IgD-negative memory B cell (primary cell): ENCODE measurements at regions not wholly inside any gene's neighbourhood (a gene's known extent, or its start where the extent isn't known, plus 50 kb on each side); places are given as distances from the start of the nearest gene placed in this dataset.

Experiments used
- H3K27ac Mint-ChIP-seq, 3 donors: one replicate each; pipeline ENCODE4 v1.8.0; 2020 to 2022; ENCODE audit warnings: mild to moderate bottlenecking in 3 of 3, mixed read lengths in 3 of 3, moderate library complexity in 1 of 3
- H3K27me3 Mint-ChIP-seq: one replicate; pipeline ENCODE4 v1.8.0; 2021; ENCODE audit warnings: mixed read lengths
- H3K36me3 Mint-ChIP-seq: one replicate; pipeline ENCODE4 v1.8.0; 2020; ENCODE audit warnings: mild to moderate bottlenecking, mixed read lengths
- H3K4me1 Mint-ChIP-seq, 3 donors: one replicate each; pipeline ENCODE4 v1.8.0; 2020 to 2022; ENCODE audit warnings: mixed read lengths in 3 of 3, mild to moderate bottlenecking in 1 of 3
- H3K4me3 Mint-ChIP-seq, 4 donors: one replicate each; pipeline ENCODE4 v1.8.0; 2020 to 2022; ENCODE audit warnings: mild to moderate bottlenecking in 4 of 4, mixed read lengths in 4 of 4, moderate library complexity in 3 of 4
- H3K9me3 Mint-ChIP-seq, 3 donors: one replicate each; pipeline ENCODE4 v1.8.0; 2020 to 2021; ENCODE audit warnings: mixed read lengths in 3 of 3, mild to moderate bottlenecking in 1 of 3

GRCh38 chr2:200746301-200746700 lies 65.4 kb upstream of the BZW1 start:
- no peak overlapping the region for H3K27ac Mint-ChIP-seq
- H3K9me3 Mint-ChIP-seq: no peaks in the 10 kb centered on the region
- no peaks in the 10 kb centered on the region for H3K36me3 Mint-ChIP-seq
- no peak overlapping the region for H3K4me3 Mint-ChIP-seq
- H3K27me3 Mint-ChIP-seq: peaks cover 6% of the 10 kb centered on the region
- H3K4me1 Mint-ChIP-seq: no peaks in the 10 kb centered on the region

GRCh38 chr2:200747668-200748618 lies 63.8 kb upstream of the BZW1 start:
- peak overlapping the region in 1 of 3 donors; percentile 12 for H3K27ac Mint-ChIP-seq
- no peaks in the 10 kb centered on the region for H3K4me1 Mint-ChIP-seq
- no peaks in the 10 kb centered on the region for H3K9me3 Mint-ChIP-seq
- no peak overlapping the region for H3K4me3 Mint-ChIP-seq
- peaks cover 8% of the 10 kb centered on the region for H3K27me3 Mint-ChIP-seq
- H3K36me3 Mint-ChIP-seq: no peaks in the 10 kb centered on the region

GRCh38 chr2:200748779-200749178 lies 62.9 kb upstream of the BZW1 start:
- no peak overlapping the region for H3K27ac Mint-ChIP-seq
- H3K4me3 Mint-ChIP-seq: no peak overlapping the region

GRCh38 chr2:200749631-200750322 lies 61.9 kb upstream of the BZW1 start:
- peaks cover under 1% of the 10 kb centered on the region for H3K36me3 Mint-ChIP-seq
- H3K27ac Mint-ChIP-seq: peak overlapping the region in 1 of 3 donors; percentile 89
- H3K9me3 Mint-ChIP-seq: no peaks in the 10 kb centered on the region
- no peaks in the 10 kb centered on the region for H3K4me1 Mint-ChIP-seq
- H3K4me3 Mint-ChIP-seq: no peak overlapping the region
- H3K27me3 Mint-ChIP-seq: peaks cover 6% of the 10 kb centered on the region

More at GRCh38 chr2:200748779-200749178, 62.9 kb upstream of the BZW1 start:
- Mint-ChIP-seq H3K4me1 (no peaks in the 10 kb centered on the region), H3K36me3 (no peaks in the 10 kb centered on the region), H3K9me3 (no peaks in the 10 kb centered on the region), H3K27me3 (peaks cover 6% of the 10 kb centered on the region)

- peaks cover 6% of the 10 kb centered on the region for H3K27me3 Mint-ChIP-seq
- no peak overlapping the region for H3K27ac Mint-ChIP-seq
- no peak overlapping the region for H3K4me3 Mint-ChIP-seq
- H3K4me1 Mint-ChIP-seq: no peaks in the 10 kb centered on the region
- H3K36me3 Mint-ChIP-seq: peaks cover 1% of the 10 kb centered on the region
- H3K9me3 Mint-ChIP-seq: no peaks in the 10 kb centered on the region
Measured at GRCh38 chr2:200750323-200750910, 61.3 kb upstream of the BZW1 start.

GRCh38 chr2:200751786-200752185 lies 59.9 kb upstream of the BZW1 start:
- Mint-ChIP-seq H3K9me3 (no peaks in the 10 kb centered on the region), H3K27me3 (peaks cover 9% of the 10 kb centered on the region), H3K36me3 (peaks cover 1% of the 10 kb centered on the region), H3K4me3 (no peak overlapping the region), H3K27ac (no peak overlapping the region), H3K4me1 (no peaks in the 10 kb centered on the region)

- H3K4me1 Mint-ChIP-seq: no peaks in the 10 kb centered on the region
- no peaks in the 10 kb centered on the region for H3K9me3 Mint-ChIP-seq
- H3K27me3 Mint-ChIP-seq: peaks cover 9% of the 10 kb centered on the region
- no peak overlapping the region for H3K27ac Mint-ChIP-seq
- H3K36me3 Mint-ChIP-seq: peaks cover 1% of the 10 kb centered on the region
- H3K4me3 Mint-ChIP-seq: no peak overlapping the region
Measured at GRCh38 chr2:200752332-200752731, 59.4 kb upstream of the BZW1 start.

- no peak overlapping the region for H3K27ac Mint-ChIP-seq
- no peaks in the 10 kb centered on the region for H3K9me3 Mint-ChIP-seq
- no peaks in the 10 kb centered on the region for H3K4me1 Mint-ChIP-seq
- H3K4me3 Mint-ChIP-seq: no peak overlapping the region
- peaks cover 9% of the 10 kb centered on the region for H3K27me3 Mint-ChIP-seq
- peaks cover 1% of the 10 kb centered on the region for H3K36me3 Mint-ChIP-seq
Measured at GRCh38 chr2:200752835-200753234, 58.9 kb upstream of the BZW1 start.

GRCh38 chr2:200756618-200757321 lies 54.9 kb upstream of the BZW1 start:
- no peaks in the 10 kb centered on the region for H3K9me3 Mint-ChIP-seq
- H3K36me3 Mint-ChIP-seq: peaks cover 1% of the 10 kb centered on the region
- no peak overlapping the region for H3K27ac Mint-ChIP-seq
- H3K4me1 Mint-ChIP-seq: no peaks in the 10 kb centered on the region
- peaks cover 7% of the 10 kb centered on the region for H3K27me3 Mint-ChIP-seq
- no peak overlapping the region for H3K4me3 Mint-ChIP-seq

- Mint-ChIP-seq H3K36me3 (peaks cover 1% of the 10 kb centered on the region), H3K27ac (no peak overlapping the region), H3K9me3 (no peaks in the 10 kb centered on the region), H3K4me1 (no peaks in the 10 kb centered on the region), H3K4me3 (no peak overlapping the region), H3K27me3 (peaks cover 6% of the 10 kb centered on the region)
Measured at GRCh38 chr2:200757399-200757798, 54.3 kb upstream of the BZW1 start.

GRCh38 chr2:200758341-200758740 lies 53.4 kb upstream of the BZW1 start:
- Mint-ChIP-seq H3K4me1 (no peaks in the 10 kb centered on the region), H3K4me3 (no peak overlapping the region), H3K9me3 (no peaks in the 10 kb centered on the region), H3K36me3 (peaks cover 1% of the 10 kb centered on the region), H3K27me3 (peaks cover 13% of the 10 kb centered on the region), H3K27ac (no peak overlapping the region)

- Mint-ChIP-seq H3K4me1 (no peaks in the 10 kb centered on the region), H3K4me3 (no peak overlapping the region), H3K9me3 (no peaks in the 10 kb centered on the region), H3K27me3 (peaks cover 15% of the 10 kb centered on the region), H3K27ac (no peak overlapping the region), H3K36me3 (no peaks in the 10 kb centered on the region)
Measured at GRCh38 chr2:200761266-200761665, 50.4 kb upstream of the BZW1 start.
